ENCODE measurements at regions not wholly inside any gene's neighbourhood (a gene's known extent, or its start where the extent isn't known, plus 50 kb on each side); places are given as distances from the start of the nearest gene placed in this dataset.
"Not testable (repeated sequence)": the region's sequence is repeated elsewhere in the genome, so short reads cannot be mapped to it uniquely, and the experiment has no call there.

DNA sequence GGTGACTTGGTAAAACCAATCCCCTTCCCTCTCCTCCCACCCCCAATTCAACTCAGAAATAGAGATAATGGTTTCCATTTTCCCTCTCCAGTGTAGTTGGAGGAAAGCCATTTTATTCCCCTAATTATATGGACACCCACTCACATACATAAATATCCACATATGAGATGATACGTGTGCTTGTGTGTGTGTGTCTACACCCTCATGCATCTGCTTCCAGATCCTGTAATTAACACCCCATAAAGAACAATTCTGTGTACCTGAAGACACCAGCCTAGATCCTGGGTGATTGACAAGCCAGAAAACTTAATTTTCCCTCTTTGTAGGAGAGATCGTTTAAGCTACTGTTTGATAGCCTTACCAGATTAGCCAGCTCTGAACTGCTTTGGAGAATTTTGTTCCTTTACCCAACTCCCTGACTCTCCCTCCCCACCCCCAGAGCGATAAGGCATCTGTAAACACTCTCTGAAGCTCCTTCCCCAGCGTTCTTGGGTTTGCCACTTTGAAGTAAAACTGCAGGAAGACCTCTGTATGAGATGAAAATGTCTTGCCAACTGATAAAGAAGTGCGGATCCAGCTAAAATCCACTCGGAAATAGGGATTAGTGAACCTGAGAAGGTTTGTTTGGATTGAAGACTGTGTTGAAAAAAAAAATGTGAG, 175.7 kb downstream of the RGS9 start:
- FAIRE-seq, result no peak
- no peak for DNase-seq (ENCODE audit: low spot score)

DNA sequence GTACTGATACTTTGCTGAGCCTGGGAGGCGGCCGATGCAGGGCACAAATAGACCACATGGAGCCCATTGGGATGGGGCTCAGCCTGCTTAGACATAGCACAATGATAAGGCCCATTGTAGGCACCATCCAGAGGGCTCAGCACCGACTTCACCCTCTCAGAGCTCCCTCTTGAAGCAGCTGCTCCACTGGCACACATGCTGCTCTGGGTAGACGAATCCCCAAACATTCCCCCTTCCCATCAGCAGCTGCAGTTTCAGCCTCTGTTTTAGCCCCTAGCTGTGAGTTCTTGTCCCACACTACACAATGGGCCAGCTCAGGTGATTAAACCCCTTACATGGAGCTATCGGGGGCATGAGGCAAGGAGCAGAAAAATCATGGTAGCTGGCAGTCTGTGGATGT, 174.1 kb downstream of the RGS9 start:
- FAIRE-seq (no peak), DNase-seq (ENCODE audit: low spot score) (no peak)

DNA sequence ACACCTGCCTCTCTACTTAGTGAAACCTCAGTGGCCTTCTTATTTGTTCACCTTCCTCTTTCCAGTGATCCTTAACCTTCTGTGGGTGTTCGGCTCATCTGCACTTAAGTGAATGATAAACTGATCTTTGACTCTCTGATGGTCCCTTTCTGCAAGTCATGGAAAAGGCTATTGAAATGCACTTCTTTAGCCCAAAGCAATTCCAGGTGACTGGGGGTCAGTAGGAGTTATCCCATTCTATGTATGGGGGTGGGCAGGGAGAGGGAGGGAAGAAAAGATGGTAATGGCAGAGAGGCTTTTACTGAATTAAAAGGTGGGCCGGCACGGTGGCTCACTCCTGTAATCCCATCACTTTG, 170.8 kb downstream of the RGS9 start:
- no peak for DNase-seq (ENCODE audit: low spot score)
- FAIRE-seq, result peak; percentile 37

DNA sequence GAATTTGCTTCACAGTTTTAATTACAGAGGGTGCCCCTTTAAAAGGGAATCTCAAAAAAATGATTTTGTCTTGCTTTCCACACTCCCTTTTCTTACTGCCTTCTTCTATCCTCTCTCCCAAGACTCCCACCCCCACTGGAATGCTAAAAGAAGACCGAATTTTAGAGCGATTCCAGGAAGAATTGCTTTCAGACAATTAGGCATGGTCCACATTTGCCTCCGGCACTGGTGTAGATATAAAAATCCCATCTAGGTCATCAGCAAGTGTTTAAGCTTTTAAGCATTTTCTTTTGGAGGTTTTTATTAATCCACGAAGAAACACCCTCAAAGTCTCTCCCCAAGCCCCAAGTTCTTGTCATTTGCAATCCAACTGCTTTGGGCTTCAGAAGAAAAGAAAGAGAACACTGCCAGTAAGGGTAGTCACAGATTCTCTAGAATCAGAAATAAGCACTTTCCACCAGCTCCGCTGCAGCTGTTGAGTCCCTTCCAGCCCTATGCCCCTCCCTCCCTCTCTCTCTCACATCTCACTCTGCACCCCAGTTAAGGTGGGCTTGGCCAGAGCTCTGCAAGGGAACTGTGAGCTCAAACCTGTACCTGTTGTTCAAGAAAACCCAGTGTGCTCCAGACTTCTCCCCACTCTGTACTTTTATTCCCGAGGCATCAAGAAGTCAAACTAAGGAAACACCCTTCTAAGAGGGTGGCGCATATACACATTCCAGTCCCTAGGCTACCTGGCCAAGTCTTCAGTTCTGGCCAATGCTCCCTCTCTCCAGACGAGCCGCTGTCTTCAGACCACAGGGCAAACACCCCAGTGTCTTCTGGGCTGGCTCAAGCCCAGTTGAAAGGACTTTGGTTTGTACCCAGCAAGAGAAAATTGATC, 170.2 kb downstream of the RGS9 start:
- DNase-seq (ENCODE audit: low spot score) (no peak), FAIRE-seq (no peak)

DNA sequence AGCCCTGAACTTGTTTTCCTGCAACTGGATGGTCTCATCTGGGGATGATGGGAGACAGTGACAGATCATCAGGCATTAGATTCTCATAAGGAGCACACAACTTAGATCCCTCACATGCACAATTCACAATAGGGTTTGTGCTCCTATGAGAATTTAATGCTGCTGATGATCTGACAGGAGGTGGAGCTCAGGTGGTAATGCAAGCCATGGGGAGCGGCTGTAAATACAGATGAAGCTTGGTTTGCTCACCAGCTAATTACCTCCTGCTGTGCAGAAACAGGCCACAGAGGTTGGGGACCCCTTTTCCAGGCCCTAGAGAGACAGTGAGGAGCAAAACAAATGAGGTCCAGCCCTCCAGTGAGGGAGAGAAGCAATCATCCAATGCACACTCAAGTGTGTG, 168.6 kb downstream of the RGS9 start:
- FAIRE-seq (peak; percentile 75), DNase-seq (ENCODE audit: low spot score) (no peak)

DNA sequence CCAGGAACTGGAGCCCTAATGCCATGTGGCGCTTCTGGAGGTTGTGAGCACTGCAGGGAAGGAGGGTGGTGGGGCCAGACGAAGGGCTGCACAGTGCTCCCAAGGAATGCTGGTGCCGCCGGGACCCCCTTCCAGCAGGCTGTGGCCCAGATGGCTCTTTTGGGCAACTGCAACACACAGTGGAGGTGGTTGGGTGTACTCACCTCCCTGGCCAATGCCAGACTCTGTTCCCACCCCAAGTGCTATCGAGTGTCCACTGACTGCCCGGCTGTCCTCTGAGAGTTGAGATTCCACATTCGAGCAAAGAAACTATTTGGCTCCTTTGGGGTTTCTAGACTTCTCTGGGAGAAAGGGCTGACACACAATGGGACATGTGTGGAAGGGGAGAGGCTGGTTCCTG, 167.9 kb downstream of the RGS9 start:
- FAIRE-seq (no peak), DNase-seq (ENCODE audit: low spot score) (no peak)

DNA sequence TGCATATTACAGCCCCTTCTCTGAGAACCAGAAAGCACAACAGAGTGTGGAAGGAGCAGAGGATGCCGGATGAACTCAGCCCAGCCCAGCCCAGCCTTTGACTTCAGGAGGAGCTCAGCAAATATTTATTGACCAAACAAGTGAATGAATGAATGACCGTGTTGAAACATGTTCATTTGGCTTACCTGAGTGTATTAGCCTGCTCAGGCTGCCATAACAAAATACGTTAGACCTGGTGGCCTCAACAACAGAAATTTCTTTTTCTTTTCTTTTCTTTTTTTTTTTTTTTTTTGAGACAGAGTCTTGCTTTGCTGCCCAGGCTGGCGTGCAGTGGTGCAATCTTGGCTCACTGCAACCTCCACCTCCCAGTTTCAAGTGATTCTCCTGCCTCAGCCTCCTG, 164.7 kb downstream of the RGS9 start:
- DNase-seq (ENCODE audit: low spot score), result not testable (repeated sequence)

DNA sequence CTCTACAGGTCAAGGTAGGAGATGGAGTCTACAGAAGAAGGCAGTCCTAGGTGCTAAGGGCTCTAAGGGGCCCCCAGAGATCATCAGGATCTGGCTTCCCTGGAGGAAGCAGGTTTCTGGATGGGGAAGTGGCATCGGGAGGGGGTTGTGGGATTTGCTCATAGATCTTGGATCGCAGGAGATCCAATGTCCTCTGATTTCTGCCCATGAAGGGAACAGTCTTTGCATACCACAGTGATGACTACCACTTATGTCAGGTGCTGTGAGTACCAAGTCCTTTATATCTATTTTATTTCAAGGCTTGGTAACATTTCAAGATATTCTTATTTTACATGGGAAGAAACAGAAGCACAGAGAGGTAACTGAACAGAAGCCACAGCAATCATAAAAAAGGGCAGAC, 164.0 kb downstream of the RGS9 start:
- peak; percentile 67 for FAIRE-seq

More for the DNA sequence above, 164.7 kb downstream of the RGS9 start:
- not testable (repeated sequence) for FAIRE-seq

DNA sequence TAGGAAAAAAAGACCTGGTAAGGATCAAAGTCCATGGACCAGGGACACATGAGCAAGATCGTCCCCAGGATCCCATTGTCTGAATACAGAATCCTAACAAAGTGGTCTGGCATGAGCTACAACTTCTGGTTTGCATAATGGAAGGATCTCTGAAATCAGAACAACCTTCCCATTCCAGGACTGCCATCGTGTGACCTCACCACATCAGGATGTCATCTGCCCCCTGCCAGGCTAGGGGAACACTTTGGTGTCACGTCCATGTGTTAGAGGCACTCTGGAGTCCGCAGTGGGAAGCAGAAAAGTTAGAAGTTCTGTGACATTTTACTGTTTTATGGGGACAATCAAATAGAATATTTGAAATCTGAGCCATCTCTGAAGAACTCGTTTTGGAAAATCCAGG, 160.7 kb downstream of the RGS9 start:
- FAIRE-seq (peak; percentile 74), DNase-seq (ENCODE audit: low spot score) (no peak)

More for the DNA sequence above, 164.0 kb downstream of the RGS9 start:
- DNase-seq (ENCODE audit: low spot score), result peak; percentile 72

DNA sequence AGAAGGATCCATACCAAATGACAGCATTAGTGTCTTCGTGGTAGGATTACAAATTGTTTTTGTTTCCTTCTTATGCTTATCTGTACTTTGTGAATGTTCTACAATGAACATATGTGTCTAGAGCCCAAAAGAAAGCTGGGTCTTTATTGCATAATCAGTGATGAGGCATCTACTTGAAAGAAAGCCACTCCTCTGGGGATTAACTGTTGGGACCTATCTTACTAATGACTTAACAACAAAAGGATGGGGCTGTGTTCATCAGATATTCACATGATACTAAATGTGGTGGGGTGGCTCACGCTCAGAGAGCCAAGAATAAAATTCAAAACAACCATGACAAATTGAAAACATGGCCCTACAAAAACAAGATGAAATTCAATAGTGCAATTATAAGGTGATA, 160.2 kb downstream of the RGS9 start:
- DNase-seq (ENCODE audit: low spot score) (no peak), FAIRE-seq (no peak)

DNA sequence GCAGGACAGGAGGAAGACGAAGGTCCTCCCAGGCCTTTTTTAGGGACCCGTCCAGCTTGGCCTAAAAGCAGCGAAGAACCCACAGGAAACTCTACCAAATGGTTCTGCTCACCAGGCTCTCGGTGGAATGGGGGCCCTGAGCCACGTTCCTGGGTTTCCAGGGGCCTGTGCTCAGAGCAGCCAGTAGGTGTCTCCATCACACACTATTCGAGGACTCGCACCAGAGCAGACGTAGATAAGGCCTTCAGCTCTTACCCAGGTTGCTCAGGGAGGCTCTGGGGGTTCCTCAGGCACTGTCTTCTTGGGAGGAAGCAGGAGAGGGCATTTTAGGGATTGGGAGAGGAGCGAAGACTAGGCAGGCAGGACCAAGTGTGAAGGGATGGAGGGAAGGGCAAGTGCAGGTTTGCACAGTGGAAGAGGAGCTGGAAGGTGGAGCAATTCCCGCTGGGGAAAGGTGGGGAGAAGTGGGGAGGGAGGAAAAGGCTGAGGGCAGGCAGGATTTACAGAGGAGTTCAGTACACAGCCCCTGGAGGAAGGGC, 157.1 kb downstream of the RGS9 start:
- FAIRE-seq (no peak), DNase-seq (ENCODE audit: low spot score) (peak; percentile 90)

DNA sequence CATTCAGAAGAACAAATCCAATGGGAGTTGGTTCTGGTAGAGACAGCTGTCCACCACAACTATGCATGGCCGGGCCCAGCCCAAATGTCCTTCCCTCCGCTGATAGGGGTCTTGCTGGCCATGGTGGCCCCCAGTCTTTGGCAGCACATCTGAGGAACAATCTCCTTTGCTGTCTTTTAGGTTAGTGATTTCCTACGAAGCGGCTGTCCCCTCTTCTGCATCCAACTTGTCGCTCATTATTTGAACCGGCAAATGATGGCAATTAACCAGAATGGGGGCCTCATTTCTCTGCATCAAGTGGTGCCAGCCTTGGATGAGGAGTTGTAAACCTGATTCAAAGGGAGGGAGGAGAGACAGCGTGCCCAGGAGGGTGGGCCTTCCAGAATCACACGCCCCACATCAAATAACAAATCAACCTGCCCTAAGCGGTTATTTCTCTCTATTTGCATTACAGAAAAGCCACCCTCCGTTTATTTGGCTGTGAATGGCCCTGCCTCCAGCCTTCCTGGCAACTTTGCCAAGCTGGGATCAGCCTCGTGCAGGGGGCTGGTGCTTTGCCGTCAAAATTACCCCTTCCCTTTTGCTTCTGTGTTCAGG, 156.5 kb downstream of the RGS9 start:
- DNase-seq (ENCODE audit: low spot score), result no peak
- FAIRE-seq, result no peak

DNA sequence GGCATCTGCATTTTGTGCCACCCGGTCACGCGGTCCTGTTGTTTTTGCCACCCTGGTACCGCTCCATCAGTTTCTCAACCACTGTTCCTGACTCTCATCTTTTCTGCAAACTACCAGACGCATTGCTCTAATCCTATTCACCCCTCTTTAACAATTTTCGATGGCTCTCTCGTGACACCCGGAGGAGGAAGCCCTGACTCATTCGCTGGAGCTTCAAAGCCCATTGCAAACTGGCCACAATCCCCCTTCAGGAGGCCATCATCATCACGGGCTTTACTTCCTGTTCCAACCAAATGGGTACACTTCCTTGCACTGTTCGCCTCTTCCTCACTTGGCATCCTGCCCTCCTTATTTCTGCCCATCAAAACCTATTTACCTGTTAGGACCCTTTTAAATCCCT, 155.3 kb downstream of the RGS9 start:
- DNase-seq (ENCODE audit: low spot score) (peak; percentile 39), FAIRE-seq (peak; percentile 88)

DNA sequence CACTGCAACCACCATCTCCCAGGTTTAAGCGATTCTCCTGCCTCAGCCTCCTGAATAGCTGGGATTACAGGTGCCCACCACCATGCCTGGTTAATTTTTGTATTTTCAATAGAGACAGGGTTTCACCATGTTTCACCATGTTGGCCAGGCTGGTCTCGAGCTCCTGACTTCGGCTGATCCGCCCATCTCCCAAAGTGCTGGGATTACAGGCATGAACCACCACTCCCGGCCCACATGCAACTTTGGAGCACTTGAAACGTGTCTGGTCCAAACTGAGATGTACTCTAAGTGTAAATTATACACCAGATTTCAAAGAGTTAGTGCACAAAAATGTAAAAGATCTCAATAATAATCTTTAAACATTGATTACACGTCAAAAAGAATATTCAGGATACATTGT, 154.1 kb downstream of the RGS9 start:
- not testable (repeated sequence) for FAIRE-seq; DNase-seq (ENCODE audit: low spot score)

DNA sequence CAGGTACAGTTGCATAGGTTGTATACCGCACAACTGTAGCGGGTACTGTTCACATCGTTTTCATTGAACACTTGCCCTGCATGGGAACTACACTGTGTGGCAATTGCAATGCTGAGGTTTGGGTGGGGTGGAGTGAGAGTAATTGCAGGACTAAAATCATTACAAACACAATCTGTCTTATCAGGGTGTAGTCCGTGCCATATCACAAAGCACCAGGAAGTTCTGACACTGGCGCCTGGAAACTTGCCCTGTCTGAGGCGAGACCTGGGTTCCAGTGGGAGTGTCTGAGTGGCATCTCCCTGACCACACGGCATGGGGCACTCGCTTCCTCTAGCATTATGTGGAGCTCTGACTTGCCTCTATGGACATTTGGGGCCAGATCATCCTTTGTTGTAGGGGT, 153.4 kb downstream of the RGS9 start:
- DNase-seq (ENCODE audit: low spot score) (no peak), FAIRE-seq (peak; percentile 37)

DNA sequence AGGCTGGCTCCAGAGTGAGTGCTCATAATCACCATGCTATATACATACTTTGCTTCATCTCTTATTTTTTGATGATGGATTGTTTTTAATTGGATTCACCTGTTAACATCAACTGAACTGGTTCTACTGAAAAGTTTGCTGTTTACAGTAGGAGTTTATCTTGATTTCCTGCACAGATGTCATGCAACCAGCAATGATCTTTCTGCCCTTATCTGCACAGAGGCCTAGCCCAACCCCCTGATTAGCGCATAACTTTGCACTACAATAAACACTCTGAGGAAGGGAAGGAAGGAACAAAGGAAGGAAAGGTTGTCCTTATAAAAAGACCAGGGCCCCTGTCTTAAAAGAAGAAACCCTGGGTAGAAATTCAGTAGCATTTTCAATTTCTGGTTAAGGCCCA, 152.9 kb downstream of the RGS9 start:
- DNase-seq (ENCODE audit: low spot score) (no peak), FAIRE-seq (no peak)

DNA sequence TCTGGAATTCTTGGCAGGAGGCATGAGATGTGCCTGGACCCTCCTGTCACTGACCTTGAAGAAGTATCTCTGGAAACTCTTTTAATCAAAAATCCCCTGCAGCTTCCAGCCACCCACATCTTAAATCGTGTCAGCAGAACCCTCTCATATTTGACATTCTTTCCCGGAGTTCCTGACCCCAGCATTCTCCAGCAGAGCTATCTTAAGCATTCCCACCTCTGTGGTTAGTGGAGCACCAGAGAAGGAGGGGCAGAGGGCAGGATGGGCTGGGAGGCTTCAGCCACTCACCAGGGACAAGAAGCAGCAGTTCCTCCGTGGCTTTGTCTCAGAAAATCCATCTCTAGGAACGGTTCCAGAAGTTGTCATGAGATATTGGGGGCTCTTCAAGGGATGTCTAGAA, 149.9 kb downstream of the RGS9 start:
- FAIRE-seq (peak; percentile 92), DNase-seq (ENCODE audit: low spot score) (peak; percentile 83)

DNA sequence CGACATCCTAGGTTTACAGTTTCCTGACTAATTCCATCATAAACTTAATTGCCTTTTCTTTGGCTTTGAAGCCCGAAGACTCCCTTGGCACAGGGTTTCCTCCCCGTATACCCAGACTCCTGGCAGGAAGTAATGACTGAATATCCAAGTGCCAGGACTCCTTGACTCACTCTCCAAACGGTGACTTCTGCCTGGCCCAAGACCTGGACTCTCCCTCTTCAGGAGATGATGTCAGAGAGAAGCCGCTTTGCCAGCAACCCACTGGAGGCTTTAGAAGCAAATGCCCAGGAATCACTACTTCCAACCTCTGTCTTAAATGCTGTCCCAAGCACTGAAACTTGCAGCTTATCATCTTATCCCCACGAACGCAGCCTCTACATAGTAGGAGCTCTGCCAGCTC, 146.5 kb downstream of the RGS9 start:
- no peak for DNase-seq (ENCODE audit: low spot score)
- FAIRE-seq, result no peak

DNA sequence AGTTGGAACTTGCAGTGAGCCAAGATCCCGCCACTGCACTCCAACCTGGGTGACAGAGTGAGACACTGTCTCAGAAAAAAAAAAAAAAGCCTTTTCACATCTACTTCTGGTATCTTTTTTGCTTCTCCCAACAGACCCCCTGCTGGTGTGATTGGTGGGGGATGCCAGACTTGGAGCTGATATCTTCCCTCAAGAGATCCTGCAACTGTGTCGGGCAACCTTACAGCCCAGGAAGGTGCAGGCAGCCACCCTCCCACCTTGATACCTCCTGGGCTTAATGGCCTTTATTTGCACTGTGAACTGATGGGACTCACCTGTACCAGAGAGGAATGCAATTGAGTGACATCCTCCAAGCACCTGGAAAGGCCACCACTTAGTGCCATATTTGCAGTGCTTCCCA, 142.3 kb downstream of the RGS9 start:
- FAIRE-seq, result no peak
- DNase-seq (ENCODE audit: low spot score), result no peak

DNA sequence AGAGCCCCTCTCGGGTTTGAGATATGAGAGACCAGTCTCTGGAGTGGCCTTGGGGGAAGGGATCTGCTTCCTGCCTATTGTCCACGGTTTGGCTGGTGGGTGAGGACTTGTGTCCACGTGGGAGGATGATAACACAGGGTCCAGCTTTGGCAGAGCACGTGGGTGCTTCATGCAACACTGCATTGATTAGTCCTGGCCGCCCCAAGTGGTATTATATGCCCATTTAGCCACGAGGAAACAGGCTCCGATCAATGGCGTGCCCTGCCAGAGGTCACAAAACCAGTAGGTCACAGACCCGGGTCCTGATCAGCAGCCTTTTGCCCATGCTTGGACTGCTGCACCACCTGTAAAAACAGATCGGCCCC, 141.6 kb downstream of the RGS9 start:
- no peak for FAIRE-seq
- no peak for DNase-seq (ENCODE audit: low spot score)

DNA sequence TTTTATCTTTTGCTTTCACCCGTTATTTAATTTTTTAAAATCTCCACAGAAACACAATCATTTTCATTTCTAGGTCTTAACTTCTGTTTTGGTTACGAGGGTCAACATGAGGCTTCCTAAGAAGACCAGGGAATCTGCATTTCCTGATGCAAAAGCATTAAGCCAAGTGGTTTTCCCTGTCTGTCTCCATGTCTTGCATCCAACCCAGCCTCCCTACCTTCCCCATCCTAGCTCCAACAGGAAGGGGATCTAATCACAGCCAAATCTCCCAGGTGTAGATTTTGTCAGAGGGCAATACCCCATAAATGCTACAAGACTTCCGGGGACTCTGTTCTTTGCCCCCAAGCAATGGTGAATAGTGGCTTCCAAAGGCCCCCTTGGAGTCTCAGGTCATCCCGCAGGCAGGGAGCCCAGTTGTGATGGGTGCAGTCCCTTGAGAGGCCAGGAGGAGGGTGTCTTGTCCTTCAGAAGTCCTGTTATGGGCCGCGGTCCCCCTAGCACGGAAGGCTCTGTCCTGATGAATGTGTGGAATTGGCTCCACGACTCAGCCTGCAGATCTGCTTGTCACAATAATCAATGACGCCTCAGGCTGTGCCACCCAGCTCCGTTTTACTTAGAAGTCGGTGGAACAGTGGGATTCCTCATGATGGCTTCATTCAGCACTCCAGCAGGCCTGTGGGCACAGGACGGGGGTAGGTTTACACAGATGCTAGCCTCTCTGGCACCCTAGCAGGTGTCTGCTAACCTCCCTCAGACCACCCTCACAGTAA, 141.1 kb downstream of the RGS9 start:
- DNase-seq (ENCODE audit: low spot score) (peak; percentile 90), FAIRE-seq (peak; percentile 92)

DNA sequence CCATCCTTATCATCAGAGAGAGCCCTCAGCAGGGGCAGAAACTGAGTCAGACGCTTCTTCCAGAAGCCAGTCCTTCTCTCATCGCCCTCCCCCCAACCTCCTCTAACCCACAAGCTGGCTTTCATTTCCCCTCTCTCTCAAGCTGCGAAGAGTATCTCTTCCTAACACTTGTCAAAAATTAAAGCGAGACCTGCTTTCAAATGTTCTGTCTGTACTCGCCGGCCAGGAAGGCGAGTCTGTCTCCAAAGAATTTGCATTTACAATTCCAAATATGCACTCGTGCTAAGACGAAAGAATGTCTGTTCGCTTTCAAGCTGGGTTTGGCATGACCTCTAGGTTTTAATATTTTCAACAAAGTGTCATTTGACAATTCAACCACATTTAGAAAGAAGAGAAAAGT, 140.4 kb downstream of the RGS9 start:
- DNase-seq (ENCODE audit: low spot score), result no peak
- FAIRE-seq, result no peak

All from urothelium cell line (cell line).